ENCODE measurements at regions not wholly inside any gene's neighbourhood (a gene's known extent, or its start where the extent isn't known, plus 50 kb on each side); places are given as distances from the start of the nearest gene placed in this dataset.

DNA sequence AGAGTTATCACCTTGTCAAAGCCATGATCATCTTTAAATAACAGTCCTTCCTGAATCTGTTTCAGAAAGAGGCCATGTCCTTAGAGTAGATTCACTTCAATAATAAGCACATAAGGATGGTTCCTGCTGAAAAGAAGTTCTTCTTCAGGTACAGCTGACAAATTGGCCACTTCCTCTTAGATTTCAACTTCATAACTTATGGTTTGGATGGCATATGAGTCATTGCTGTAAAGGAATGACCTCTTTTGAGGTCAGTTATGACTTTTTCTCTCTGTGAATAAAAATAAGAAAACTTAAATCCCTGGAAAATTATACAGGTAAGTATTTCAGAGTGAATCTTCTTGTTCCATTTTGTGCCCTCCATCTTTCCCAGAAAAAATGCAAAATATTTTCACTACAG is 555.3 kb upstream of the ZNF462 start:
- DNase-seq (ENCODE audit: low read depth in 1 of 2, low spot score in 2 of 2) (no peak), FAIRE-seq (no peak)
- Histone ChIP-seq H3K9ac (replicated peaks in 1 of 4; ENCODE audit: extremely low read depth in 1 of 4, low read depth in 3 of 4, low read length in 3 of 4) (no peak overlapping the region), H3K18ac (ENCODE audit: extremely low read depth, low read length) (no peak overlapping the region), H3K4ac (replicated peaks; ENCODE audit: insufficient read length, low read depth, low read length) (no peak overlapping the region), H3K56ac (replicated peaks; ENCODE audit: insufficient read length, low read depth, low read length) (no peak overlapping the region), H3K36me3 (ENCODE audit: control insufficient read depth in 2 of 4, insufficient read depth in 4 of 4, low read length in 3 of 4) (no peaks in the 10 kb centered on the region), H2BK120ac (replicated peaks; ENCODE audit: low read depth, low read length) (no peak overlapping the region), H2BK5ac (ENCODE audit: low read depth, low read length) (no peak overlapping the region), H3K23ac (ENCODE audit: insufficient read length) (no peak overlapping the region), H2BK12ac (ENCODE audit: low read depth, low read length) (no peak overlapping the region), H3K79me1 (ENCODE audit: low read depth, low read length) (no peaks in the 10 kb centered on the region), H4K5ac (ENCODE audit: insufficient read length, low read depth, low read length) (no peak overlapping the region), H3K27ac (ENCODE audit: low read depth, low read length) (no peak overlapping the region), H3K27me3 (replicated peaks in 1 of 4; ENCODE audit: control insufficient read depth in 3 of 4, extremely low read depth in 1 of 4, insufficient read depth in 3 of 4, low read length in 3 of 4) (no peaks in the 10 kb centered on the region), H4K20me1 (replicated peaks in 1 of 2; ENCODE audit: control insufficient read depth in 1 of 2, insufficient read depth in 2 of 2, low read length in 2 of 2) (no peaks in the 10 kb centered on the region), H2BK15ac (ENCODE audit: low read length) (no peak overlapping the region), H3K4me1 (replicated peaks in 1 of 4; ENCODE audit: control insufficient read depth in 3 of 4, insufficient read depth in 4 of 4, low read length in 3 of 4) (peaks cover 0 to 6% (median 0%) of the 10 kb centered on the region in 4 experiments; a peak in 1 of 7 replicates), H4K91ac (replicated peaks; ENCODE audit: insufficient read length, low read length) (no peak overlapping the region), H2BK20ac (ENCODE audit: low read length) (no peak overlapping the region), H3K9me3 (ENCODE audit: insufficient read depth in 2 of 2, low read depth in 1 of 2, low read length in 1 of 2) (0 out of 4 replicates have a peak, but pooled peaks cover 0 to 5% of the 10 kb centered on the region in 2 experiments), H3K14ac (ENCODE audit: insufficient read length) (no peak overlapping the region), H3K4me2 (ENCODE audit: insufficient read depth in 1 of 2, low read depth in 2 of 2, low read length in 2 of 2) (no peak overlapping the region), H3K4me3 (ENCODE audit: extremely low read depth in 1 of 4, insufficient read depth in 2 of 4, low read depth in 3 of 4, low read length in 4 of 4) (no peak overlapping the region), H2AFZ (ENCODE audit: low read length) (no peak overlapping the region), H3K23me2 (ENCODE audit: low read depth, low read length) (no peaks in the 10 kb centered on the region), H2AK5ac (ENCODE audit: low read depth, low read length) (no peak overlapping the region), H4K8ac (ENCODE audit: extremely low read depth, insufficient read depth, low read length) (no peak overlapping the region), H3K79me2 (ENCODE audit: control insufficient read depth in 1 of 2, insufficient read depth in 2 of 2, low read length in 2 of 2) (no peaks in the 10 kb centered on the region)
- TF ChIP-seq POLR2AphosphoS5 (IDR thresholded peaks at IDR 0.05; ENCODE audit: low read depth, low read length), result no peak
- no peak for TF ChIP-seq MAFK (IDR thresholded peaks at IDR 0.05; ENCODE audit: low read depth, low read length)
- TF ChIP-seq BRCA1 (IDR thresholded peaks at IDR 0.05; ENCODE audit: low read depth, low read length), result no peak
- no peak for TF ChIP-seq NRF1 (IDR thresholded peaks at IDR 0.05; ENCODE audit: low read depth, low read length)
- no peak for TF ChIP-seq RAD21 (IDR thresholded peaks at IDR 0.05 in 1 of 2, conservative IDR thresholded peaks at IDR 0.05 in 1 of 2; ENCODE audit: low read depth in 2 of 2, low read length in 2 of 2)
- CTCF ChIA-PET (ENCODE audit: partially characterized antibody), result no interaction called here
- POLR2A ChIA-PET (ENCODE audit: partially characterized antibody), result no interaction called here

All from H1 (cell line).